ENCODE measurements at regions not wholly inside any gene's neighbourhood (a gene's known extent, or its start where the extent isn't known, plus 50 kb on each side); places are given as distances from the start of the nearest gene placed in this dataset.

DNA sequence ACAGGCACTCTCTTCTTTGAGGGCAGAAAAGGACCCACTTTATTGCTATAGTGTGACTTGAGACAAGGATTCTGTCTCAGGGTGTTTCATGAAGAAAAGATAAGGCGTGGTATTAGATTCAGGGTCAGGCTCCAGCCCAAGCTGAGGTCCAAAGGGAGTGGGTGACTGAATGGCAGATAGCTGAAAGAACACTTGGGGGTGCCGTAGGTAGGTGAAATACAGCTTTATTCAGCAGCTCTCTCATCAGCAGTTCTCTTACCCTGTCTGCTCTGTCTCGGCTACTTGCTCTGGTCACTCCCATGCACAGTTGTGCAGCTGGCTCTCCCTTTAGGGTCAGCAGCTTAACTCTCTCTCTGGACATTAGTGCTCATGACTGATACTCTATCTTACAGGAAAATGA lies 379.9 kb downstream of the LPIN1 start:
- no peak for DNase-seq

DNA sequence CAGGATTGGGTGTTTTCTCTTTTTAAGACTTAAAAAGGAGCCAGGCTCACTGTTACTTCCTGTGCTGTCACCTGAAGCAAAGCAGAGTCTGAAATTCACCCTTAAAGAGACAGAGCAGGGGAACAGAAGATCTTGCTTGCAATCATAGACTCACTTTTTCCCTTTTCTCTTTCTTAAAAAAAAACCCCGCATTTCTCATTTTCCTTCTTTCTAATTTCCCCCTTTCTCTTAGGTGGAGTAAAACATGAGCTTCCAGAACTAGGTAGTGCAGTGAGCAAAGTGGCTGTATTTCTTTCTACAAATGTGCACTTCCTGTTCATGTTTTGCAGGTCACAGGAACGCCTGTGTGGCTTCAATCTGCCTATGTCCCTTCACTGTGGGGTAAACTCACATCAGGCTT lies 381.2 kb downstream of the LPIN1 start:
- no peak for DNase-seq

GRCh38 chr2:12131975-12132374 lies 385.5 kb downstream of the LPIN1 start:
- DNase-seq, result no peak

DNA sequence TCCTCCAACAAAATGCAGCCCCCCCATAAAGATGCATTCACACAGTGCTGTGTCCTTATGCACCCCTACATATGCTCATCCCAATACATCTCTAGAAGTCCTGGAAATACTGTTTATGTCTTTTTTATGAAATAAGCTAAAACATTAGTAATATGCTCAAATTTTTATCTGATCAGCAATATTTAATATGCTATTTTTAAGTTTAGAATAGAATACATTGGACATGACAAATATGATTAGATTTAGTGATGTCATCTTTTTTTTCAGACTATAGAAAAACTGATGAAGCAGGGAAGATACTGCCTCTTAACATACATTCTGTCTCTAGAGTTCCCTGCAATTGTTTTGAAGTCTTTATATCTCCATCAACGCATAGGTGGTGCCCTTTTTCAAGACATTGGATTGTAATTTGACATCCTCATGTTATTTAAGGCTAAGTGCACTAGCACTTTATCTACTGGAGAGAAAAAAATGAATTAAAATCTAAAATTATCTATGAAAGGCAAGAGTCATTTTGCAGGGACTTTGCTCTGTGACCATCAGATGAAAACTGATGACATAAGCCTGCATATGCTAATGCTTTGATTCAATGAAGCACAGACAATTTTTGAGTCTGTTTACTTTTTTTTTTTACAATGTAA lies 395.3 kb downstream of the LPIN1 start:
- DNase-seq, result no peak

DNA sequence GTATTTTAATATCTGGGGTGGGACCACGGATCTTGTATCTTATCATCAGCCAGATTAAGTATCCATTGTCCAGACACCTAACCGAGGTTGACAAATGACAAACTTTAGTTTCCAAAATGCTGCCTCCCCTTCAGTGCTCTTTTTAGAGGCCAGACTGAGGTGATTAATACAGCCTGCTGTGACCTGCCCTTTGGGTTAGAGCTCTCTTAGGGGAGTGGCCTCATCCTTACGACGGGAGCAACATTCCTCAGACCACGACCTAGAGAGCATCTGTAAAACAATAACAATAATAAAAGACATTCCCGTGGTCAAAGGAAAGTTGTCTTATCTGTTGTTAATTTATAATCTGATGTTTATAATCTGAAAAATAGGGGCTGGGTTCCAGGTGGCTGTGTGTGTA lies 405.3 kb downstream of the LPIN1 start:
- no peak for DNase-seq

GRCh38 chr2:12152888-12153287 lies 406.5 kb downstream of the LPIN1 start:
- DNase-seq, result no peak

DNA sequence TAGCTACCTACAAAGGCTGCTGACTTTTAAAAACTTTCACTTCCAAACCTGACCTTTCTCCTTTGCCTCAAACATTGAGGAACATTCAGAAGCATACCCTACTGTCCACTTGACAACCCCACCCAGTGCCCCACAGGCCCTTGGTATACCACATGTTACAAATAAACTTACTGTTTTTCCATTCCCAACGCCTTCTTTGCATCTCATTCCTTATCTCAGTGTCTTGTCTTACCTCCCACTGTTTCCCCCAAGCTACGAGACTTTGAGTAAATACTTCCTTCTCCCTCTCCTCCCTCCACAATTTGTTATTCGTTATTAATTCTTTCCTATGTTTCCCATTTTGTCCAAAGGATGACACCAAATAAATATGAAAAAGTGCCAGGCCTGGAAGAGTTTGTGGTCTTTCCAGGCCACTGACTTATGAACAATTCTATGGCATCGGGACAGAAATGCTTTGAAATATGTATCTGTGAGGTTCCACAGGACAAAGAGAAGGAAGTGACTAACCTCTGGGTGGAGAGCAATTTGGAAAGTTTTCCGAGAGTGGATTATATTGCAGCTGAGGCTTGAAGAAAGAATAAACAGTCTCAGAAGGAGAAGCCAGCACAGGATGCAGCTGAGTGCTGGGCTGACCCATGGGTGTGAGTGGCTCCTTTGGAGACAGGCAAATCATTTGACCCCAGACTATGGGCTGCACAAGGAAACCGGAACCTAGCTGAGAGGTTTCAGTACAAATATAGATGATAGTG lies 409.0 kb downstream of the LPIN1 start:
- DNase-seq, result no peak

DNA sequence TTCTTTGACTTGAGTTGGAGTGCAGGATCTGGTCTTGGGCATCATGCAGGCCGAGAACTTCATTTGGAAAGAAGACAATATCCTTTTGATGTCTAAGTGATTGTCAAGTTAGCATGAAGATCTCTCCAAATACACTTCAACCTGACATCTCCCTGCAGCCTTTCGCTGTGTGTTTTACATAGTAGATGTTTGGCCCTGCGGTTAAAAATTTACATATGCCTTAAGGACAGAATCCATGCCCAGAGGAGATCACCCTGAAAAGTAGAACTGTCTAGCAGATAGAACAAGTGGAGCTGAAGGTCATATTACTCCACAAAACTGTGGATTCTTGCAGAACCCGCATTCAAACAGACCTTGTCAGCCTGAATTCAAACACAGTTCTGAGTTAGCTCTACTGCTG lies 409.9 kb downstream of the LPIN1 start:
- no peak for DNase-seq

DNA sequence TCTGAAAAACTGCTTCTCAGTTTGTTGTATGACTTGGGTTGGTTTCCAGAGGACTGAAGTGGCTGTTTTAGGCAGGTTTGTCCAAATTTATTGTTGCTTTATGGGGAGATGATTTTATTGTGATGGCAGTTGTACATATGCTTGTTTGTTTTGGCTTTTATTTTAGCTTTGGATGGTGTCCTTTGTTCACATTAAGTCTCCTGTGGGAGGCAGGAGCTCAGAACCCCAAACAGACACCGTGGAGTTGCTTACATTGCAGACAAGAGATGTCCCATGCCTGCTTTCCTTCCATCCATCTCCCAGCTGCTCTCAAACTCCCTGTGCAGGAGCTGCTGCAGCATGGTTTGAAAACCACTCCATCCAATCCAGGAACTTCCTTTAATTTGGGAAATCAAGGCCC lies 414.7 kb downstream of the LPIN1 start:
- no peak for DNase-seq

GRCh38 chr2:12162269-12163247 lies 416.1 kb downstream of the LPIN1 start:
- no peak for DNase-seq

GRCh38 chr2:12163866-12164265 lies 417.4 kb downstream of the LPIN1 start:
- DNase-seq, result no peak

DNA sequence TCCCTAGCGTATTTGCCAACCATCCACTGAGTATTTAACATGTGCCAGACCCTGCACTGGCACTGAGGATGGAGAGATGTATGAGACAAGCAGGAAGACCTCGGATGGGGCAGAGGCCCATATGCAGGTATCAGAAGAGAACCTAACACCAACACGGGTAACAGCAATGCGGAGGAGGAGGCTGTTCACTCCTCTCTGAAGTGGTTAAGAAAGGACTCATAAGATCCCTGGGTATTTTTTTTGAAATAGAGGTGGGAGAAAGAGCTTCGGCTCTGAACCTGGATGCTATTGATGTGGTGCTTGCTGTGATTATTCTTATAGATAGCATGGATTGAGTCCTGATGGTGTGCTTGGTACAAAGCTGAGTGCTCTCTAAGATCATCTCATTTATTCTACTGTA lies 418.3 kb downstream of the LPIN1 start:
- DNase-seq, result no peak

- DNase-seq, result no peak
These were observed 421.3 kb downstream of the LPIN1 start for GRCh38 chr2:12167525-12168317.

GRCh38 chr2:12168354-12168753 lies 421.9 kb downstream of the LPIN1 start:
- no peak for DNase-seq

GRCh38 chr2:12168791-12169388 lies 422.5 kb downstream of the LPIN1 start:
- peak; percentile 50 for DNase-seq

GRCh38 chr2:12169721-12170120 lies 423.3 kb downstream of the LPIN1 start:
- peak; percentile 70 for DNase-seq

- no peak for DNase-seq
These were observed 423.7 kb downstream of the LPIN1 start for GRCh38 chr2:12170121-12170520.

DNA sequence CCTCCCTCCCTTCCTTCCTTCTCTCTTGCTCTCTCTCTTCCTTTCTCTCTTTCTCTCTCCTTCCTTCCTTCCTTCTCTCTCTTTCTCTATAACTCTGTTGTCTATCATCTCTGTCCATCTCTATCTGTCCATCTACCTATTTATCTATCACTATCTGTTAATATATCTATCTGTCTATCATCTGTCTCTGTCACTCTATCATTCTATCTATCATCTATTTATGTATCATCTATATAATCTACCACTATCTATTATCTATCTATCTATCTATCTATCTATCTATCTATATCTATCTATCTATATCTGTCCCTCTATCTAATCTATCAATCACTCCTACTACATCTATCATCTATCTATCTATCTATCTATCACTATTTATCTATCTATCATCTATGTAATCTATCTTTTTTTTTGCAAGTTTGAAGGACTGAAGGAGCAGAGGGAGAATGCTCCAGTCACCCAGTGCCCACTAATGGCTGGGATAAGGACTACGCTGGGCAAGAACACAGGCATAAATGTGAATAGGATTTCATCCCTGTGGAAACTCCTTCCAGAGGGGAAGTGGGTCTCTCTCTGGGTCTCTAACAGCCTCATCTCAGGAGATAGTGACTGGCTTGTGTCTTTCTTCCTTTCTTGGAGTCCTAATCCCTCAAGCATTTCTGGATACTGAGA lies 427.0 kb downstream of the LPIN1 start:
- no peak for DNase-seq

DNA sequence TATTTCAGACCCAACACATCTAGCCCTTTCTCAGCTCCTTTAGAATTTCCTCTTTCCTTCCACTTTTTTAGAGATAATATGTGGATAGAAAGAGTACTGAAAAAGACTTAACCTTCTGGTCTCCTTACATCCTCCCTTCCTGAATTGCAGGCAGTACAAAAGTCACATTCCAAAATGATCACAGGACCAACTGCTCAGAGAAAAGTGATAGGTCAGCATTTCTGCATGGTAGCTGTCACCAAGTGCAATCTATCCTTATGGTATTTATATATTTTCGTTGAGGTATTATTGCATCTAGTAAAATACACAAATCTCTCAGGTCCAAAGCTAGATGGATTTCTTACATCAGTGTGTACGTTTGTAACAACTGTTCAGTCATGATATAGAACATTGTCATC lies 427.5 kb downstream of the LPIN1 start:
- no peak for DNase-seq

GRCh38 chr2:12175323-12175722 lies 428.9 kb downstream of the LPIN1 start:
- DNase-seq, result no peak

GRCh38 chr2:12176623-12177454 lies 430.4 kb downstream of the LPIN1 start:
- peak; percentile 63 for DNase-seq

Data from CD4-positive, alpha-beta T cell treated with Interleukin-15 for 1 hour (primary cell).